Inflammatory macrophage (primary cell): ENCODE measurements at regions not wholly inside any gene's neighbourhood (a gene's known extent, or its start where the extent isn't known, plus 50 kb on each side); places are given as distances from the start of the nearest gene placed in this dataset.
"Not testable (repeated sequence)": the region's sequence is repeated elsewhere in the genome, so short reads cannot be mapped to it uniquely, and the experiment has no call there.

Experiments
- DNase-seq, 2 donors: peaks; one replicate each; pipeline ENCODE4 v3.0.0-alpha.2; 2020 to 2022

GRCh38 chr7:156545979-156546378 is 94.6 kb upstream of the RNF32 start:
- no peak for DNase-seq

GRCh38 chr7:156544919-156545715 is 95.5 kb upstream of the RNF32 start:
- DNase-seq, result no peak

GRCh38 chr7:156543699-156544598 is 96.6 kb upstream of the RNF32 start:
- no peak for DNase-seq

GRCh38 chr7:156540619-156541165 is 99.9 kb upstream of the RNF32 start:
- no peak for DNase-seq

- DNase-seq, result no peak
These were observed 100.6 kb upstream of the RNF32 start for GRCh38 chr7:156539999-156540398.

- DNase-seq, result no peak
These were observed 103.6 kb upstream of the RNF32 start for GRCh38 chr7:156537006-156537405.

- no peak for DNase-seq
These were observed 105.6 kb upstream of the RNF32 start for GRCh38 chr7:156534925-156535324.

- DNase-seq, result no peak
These were observed 106.6 kb upstream of the RNF32 start for GRCh38 chr7:156533964-156534363.

GRCh38 chr7:156533420-156533819 is 107.2 kb upstream of the RNF32 start:
- no peak for DNase-seq

- no peak for DNase-seq
These were observed 108.5 kb upstream of the RNF32 start for GRCh38 chr7:156532016-156532602.

GRCh38 chr7:156529956-156530355 is 110.6 kb upstream of the RNF32 start:
- no peak for DNase-seq

- no peak for DNase-seq
These were observed 113.1 kb upstream of the RNF32 start for GRCh38 chr7:156527458-156527890.

GRCh38 chr7:156524818-156525597 is 115.6 kb upstream of the RNF32 start:
- DNase-seq, result no peak

GRCh38 chr7:156523447-156524048 is 117.0 kb upstream of the RNF32 start:
- DNase-seq, result no peak

GRCh38 chr7:156522801-156523200 is 117.8 kb upstream of the RNF32 start:
- no peak for DNase-seq

- DNase-seq, result no peak
These were observed 121.5 kb upstream of the RNF32 start for GRCh38 chr7:156519070-156519469.

- no peak for DNase-seq
These were observed 122.1 kb upstream of the RNF32 start for GRCh38 chr7:156518466-156518865.

- DNase-seq, result not testable (repeated sequence)
These were observed 122.7 kb upstream of the RNF32 start for GRCh38 chr7:156517858-156518257.

GRCh38 chr7:156516791-156517378 is 123.7 kb upstream of the RNF32 start:
- no peak for DNase-seq

GRCh38 chr7:156515911-156516790 is 124.4 kb upstream of the RNF32 start:
- DNase-seq, result no peak
